K562 (cell line): ENCODE measurements at regions not wholly inside any gene's neighbourhood (a gene's known extent, or its start where the extent isn't known, plus 50 kb on each side); places are given as distances from the start of the nearest gene placed in this dataset.

Experiments used
- HDAC1 ChIP-seq, 2 experiments: fragments of 450-650 bp; IDR thresholded peaks; 2 replicates each; pipeline ENCODE4 v1.6.1; 2016 to 2017; ENCODE audit warnings: inconsistent platforms in 1 of 2, mild to moderate bottlenecking in 1 of 2, moderate library complexity in 1 of 2
- HDAC3 ChIP-seq: fragments of 450-650 bp; IDR thresholded peaks from 2 replicates; pipeline ENCODE4 v1.6.1; 2018; ENCODE audit warnings: borderline replicate concordance, mild to moderate bottlenecking, moderate library complexity; ENCODE audit not compliant: partially characterized antibody
- MTA1 ChIP-seq: fragments of 450-650 bp; IDR thresholded peaks from 2 replicates; pipeline ENCODE4 v1.6.1; 2017; ENCODE audit warnings: borderline replicate concordance
- MXI1 ChIP-seq: IDR thresholded peaks from 2 replicates; pipeline ENCODE4 v1.6.1; 2011; ENCODE audit warnings: low read depth, mild to moderate bottlenecking, improper control_type of control experiment, low read length
- SMARCA4 ChIP-seq: fragments of 450-650 bp; IDR thresholded peaks from 2 replicates; pipeline ENCODE4 v1.6.1; 2016
- ZEB2 ChIP-seq: fragments of 450-650 bp; IDR thresholded peaks from 2 replicates; pipeline ENCODE4 v1.6.1; 2016
- TF ChIP-seq, protein P1 (sequence below), 3 experiments: fragments of 200-800 bp in 1 of 3; fragments of 250-450 bp in 1 of 3; fragments of 450-650 bp in 1 of 3; sonication (Bioruptor Pico) in 1 of 3; sonication (Bioruptor generic) in 1 of 3; formaldehyde crosslinking in 1 of 3; IDR thresholded peaks; 2 replicates each; pipeline versions ENCODE4 v1.6.1 to v1.8.0; 2016 to 2022; ENCODE audit warnings: mild to moderate bottlenecking in 2 of 3, missing genetic modification characterization in 2 of 3, missing compliant biosample characterization in 1 of 3, moderate library complexity in 1 of 3
- TF ChIP-seq, protein P2 (sequence below), 2 experiments: fragments of 200-800 bp in 1 of 2; sonication (Bioruptor generic) in 1 of 2; sonication (generic) in 1 of 2; formaldehyde crosslinking in 1 of 2; IDR thresholded peaks in 1 of 2; conservative IDR thresholded peaks in 1 of 2; 2 replicates each; pipeline versions ENCODE4 v1.5.0 to v1.6.1; 2016 to 2020; ENCODE audit warnings: missing compliant biosample characterization in 1 of 2, missing genetic modification characterization in 1 of 2, missing genetic modification reagents in 1 of 2

DNA sequence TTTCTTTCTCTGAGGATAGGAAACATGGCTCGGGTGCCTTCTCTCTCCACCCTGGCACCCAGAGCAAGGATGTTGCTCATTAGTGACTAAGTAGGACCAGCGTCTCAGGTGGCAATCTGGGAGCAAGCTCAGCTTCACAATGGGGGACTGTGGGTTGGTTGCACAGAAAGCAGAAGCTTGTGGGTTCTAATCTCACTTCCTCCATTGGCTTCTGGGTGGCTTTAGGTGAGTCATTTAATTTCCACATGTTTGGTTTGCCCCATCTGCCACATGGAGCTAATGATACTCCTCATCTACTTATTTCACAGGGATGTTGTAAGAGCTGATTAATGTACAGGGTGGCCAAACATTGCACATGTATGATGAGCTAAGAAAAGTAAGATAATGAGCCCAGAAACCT is 54.8 kb upstream of the AKIRIN2 start (continued):
- TF ChIP-seq, protein P1, sequence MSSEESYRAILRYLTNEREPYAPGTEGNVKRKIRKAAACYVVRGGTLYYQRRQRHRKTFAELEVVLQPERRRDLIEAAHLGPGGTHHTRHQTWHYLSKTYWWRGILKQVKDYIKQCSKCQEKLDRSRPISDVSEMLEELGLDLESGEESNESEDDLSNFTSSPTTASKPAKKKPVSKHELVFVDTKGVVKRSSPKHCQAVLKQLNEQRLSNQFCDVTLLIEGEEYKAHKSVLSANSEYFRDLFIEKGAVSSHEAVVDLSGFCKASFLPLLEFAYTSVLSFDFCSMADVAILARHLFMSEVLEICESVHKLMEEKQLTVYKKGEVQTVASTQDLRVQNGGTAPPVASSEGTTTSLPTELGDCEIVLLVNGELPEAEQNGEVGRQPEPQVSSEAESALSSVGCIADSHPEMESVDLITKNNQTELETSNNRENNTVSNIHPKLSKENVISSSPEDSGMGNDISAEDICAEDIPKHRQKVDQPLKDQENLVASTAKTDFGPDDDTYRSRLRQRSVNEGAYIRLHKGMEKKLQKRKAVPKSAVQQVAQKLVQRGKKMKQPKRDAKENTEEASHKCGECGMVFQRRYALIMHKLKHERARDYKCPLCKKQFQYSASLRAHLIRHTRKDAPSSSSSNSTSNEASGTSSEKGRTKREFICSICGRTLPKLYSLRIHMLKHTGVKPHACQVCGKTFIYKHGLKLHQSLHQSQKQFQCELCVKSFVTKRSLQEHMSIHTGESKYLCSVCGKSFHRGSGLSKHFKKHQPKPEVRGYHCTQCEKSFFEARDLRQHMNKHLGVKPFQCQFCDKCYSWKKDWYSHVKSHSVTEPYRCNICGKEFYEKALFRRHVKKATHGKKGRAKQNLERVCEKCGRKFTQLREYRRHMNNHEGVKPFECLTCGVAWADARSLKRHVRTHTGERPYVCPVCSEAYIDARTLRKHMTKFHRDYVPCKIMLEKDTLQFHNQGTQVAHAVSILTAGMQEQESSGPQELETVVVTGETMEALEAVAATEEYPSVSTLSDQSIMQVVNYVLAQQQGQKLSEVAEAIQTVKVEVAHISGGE (CRISPR knock-in tag; IDR thresholded peaks at IDR 0.05) = peak in 1 of 3 experiments; percentile 80; a peak in 2 of 6 replicates
- TF ChIP-seq HDAC1 (IDR thresholded peaks at IDR 0.05) = 0 out of 4 replicates have a peak, but pooled peaks of 1 of the 2 experiments have one; percentile 38
- 0 out of 2 replicates have a peak, but pooled peaks have one; percentile 30 for TF ChIP-seq MTA1
- peak; percentile 14 for TF ChIP-seq HDAC3
- TF ChIP-seq, protein P2, sequence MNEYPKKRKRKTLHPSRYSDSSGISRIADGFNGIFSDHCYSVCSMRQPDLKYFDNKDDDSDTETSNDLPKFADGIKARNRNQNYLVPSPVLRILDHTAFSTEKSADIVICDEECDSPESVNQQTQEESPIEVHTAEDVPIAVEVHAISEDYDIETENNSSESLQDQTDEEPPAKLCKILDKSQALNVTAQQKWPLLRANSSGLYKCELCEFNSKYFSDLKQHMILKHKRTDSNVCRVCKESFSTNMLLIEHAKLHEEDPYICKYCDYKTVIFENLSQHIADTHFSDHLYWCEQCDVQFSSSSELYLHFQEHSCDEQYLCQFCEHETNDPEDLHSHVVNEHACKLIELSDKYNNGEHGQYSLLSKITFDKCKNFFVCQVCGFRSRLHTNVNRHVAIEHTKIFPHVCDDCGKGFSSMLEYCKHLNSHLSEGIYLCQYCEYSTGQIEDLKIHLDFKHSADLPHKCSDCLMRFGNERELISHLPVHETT (CRISPR knock-in tag; conservative IDR thresholded peaks at IDR 0.05 in 1 of 2, IDR thresholded peaks at IDR 0.05 in 1 of 2) = 0 out of 4 replicates have a peak, but pooled peaks of 1 of the 2 experiments have one; percentile 35
- TF ChIP-seq ZEB2 = peak; percentile 34; the same call in 1 of the 2 replicates
- peak; percentile 88 for TF ChIP-seq SMARCA4
- 0 out of 2 replicates have a peak, but pooled peaks have one; percentile 10 for TF ChIP-seq MXI1
